Panc1 (cell line): ENCODE measurements at regions not wholly inside any gene's neighbourhood (a gene's known extent, or its start where the extent isn't known, plus 50 kb on each side); places are given as distances from the start of the nearest gene placed in this dataset.

Source experiments
- CTCF ChIP-seq: fragments of 450-650 bp; IDR thresholded peaks from 2 replicates; pipeline ENCODE4 v1.5.1; 2017; ENCODE audit warnings: mild to moderate bottlenecking
- POLR2AphosphoS5 ChIP-seq: IDR thresholded peaks from 2 replicates; pipeline ENCODE4 v1.6.1; 2012; ENCODE audit warnings: mild to moderate bottlenecking, low read depth, low read length, moderate library complexity
- REST ChIP-seq, 2 experiments: IDR thresholded peaks; 2 replicates each; pipeline ENCODE4 v1.6.1; 2011 to 2012; ENCODE audit warnings: low read depth in 2 of 2, control low read depth in 1 of 2, low read length in 1 of 2, mild to moderate bottlenecking in 1 of 2, moderate library complexity in 1 of 2; ENCODE audit not compliant: insufficient read depth in 1 of 2

GRCh38 chr15:95636107-95636506 lies 694.4 kb upstream of the NR2F2 start:
- TF ChIP-seq CTCF, result no peak
- TF ChIP-seq POLR2AphosphoS5, result no peak
- no peak for TF ChIP-seq REST (IDR thresholded peaks at IDR 0.05; ENCODE audit: insufficient read depth in 1 of 2, low read depth in 2 of 2, low read length in 1 of 2)
